ENCODE measurements at regions not wholly inside any gene's neighbourhood (a gene's known extent, or its start where the extent isn't known, plus 50 kb on each side); places are given as distances from the start of the nearest gene placed in this dataset.

GRCh38 chr13:90232291-90232690, 1115.2 kb upstream of the MIR17HG start:
- FAIRE-seq, result no peak
- CTCF ChIA-PET (ENCODE audit: low intra/inter-chr PET ratio), result no interaction called here
- no peak for TF ChIP-seq ZNF449 (CRISPR knock-in tag; IDR thresholded peaks at IDR 0.05)
- no peak for TF ChIP-seq RBM25 (IDR thresholded peaks at IDR 0.05; ENCODE audit: low read depth, low read length, severe bottlenecking)
- no peak for TF ChIP-seq PHF20 (IDR thresholded peaks at IDR 0.05; ENCODE audit: partially characterized antibody)
- TF ChIP-seq TAF9B (IDR thresholded peaks at IDR 0.05; ENCODE audit: partially characterized antibody), result no peak
- no peak for TF ChIP-seq PHB (CRISPR knock-in tag; IDR thresholded peaks at IDR 0.05)
- no peak for TF ChIP-seq PATZ1 (CRISPR knock-in tag; IDR thresholded peaks at IDR 0.05; ENCODE audit: borderline replicate concordance)
- TF ChIP-seq, protein P1, sequence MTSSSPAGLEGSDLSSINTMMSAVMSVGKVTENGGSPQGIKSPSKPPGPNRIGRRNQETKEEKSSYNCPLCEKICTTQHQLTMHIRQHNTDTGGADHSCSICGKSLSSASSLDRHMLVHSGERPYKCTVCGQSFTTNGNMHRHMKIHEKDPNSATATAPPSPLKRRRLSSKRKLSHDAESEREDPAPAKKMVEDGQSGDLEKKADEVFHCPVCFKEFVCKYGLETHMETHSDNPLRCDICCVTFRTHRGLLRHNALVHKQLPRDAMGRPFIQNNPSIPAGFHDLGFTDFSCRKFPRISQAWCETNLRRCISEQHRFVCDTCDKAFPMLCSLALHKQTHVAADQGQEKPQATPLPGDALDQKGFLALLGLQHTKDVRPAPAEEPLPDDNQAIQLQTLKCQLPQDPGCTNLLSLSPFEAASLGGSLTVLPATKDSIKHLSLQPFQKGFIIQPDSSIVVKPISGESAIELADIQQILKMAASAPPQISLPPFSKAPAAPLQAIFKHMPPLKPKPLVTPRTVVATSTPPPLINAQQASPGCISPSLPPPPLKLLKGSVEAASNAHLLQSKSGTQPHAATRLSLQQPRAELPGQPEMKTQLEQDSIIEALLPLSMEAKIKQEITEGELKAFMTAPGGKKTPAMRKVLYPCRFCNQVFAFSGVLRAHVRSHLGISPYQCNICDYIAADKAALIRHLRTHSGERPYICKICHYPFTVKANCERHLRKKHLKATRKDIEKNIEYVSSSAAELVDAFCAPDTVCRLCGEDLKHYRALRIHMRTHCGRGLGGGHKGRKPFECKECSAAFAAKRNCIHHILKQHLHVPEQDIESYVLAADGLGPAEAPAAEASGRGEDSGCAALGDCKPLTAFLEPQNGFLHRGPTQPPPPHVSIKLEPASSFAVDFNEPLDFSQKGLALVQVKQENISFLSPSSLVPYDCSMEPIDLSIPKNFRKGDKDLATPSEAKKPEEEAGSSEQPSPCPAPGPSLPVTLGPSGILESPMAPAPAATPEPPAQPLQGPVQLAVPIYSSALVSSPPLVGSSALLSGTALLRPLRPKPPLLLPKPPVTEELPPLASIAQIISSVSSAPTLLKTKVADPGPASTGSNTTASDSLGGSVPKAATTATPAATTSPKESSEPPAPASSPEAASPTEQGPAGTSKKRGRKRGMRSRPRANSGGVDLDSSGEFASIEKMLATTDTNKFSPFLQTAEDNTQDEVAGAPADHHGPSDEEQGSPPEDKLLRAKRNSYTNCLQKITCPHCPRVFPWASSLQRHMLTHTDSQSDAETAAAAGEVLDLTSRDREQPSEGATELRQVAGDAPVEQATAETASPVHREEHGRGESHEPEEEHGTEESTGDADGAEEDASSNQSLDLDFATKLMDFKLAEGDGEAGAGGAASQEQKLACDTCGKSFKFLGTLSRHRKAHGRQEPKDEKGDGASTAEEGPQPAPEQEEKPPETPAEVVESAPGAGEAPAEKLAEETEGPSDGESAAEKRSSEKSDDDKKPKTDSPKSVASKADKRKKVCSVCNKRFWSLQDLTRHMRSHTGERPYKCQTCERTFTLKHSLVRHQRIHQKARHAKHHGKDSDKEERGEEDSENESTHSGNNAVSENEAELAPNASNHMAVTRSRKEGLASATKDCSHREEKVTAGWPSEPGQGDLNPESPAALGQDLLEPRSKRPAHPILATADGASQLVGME (CRISPR knock-in tag; IDR thresholded peaks at IDR 0.05), result no peak
- TF ChIP-seq TEAD4 (IDR thresholded peaks at IDR 0.05; ENCODE audit: low read length), result no peak
- TF ChIP-seq TEAD4 (CRISPR knock-in tag; IDR thresholded peaks at IDR 0.05; ENCODE audit: borderline replicate concordance), result no peak
- no peak for TF ChIP-seq BRCA1 (IDR thresholded peaks at IDR 0.05)
- no peak for TF ChIP-seq BRCA1 (CRISPR knock-in tag; IDR thresholded peaks at IDR 0.05)
- TF ChIP-seq, protein P2, sequence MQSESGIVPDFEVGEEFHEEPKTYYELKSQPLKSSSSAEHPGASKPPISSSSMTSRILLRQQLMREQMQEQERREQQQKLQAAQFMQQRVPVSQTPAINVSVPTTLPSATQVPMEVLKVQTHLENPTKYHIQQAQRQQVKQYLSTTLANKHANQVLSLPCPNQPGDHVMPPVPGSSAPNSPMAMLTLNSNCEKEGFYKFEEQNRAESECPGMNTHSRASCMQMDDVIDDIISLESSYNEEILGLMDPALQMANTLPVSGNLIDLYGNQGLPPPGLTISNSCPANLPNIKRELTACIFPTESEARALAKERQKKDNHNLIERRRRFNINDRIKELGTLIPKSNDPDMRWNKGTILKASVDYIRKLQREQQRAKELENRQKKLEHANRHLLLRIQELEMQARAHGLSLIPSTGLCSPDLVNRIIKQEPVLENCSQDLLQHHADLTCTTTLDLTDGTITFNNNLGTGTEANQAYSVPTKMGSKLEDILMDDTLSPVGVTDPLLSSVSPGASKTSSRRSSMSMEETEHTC (IDR thresholded peaks at IDR 0.05), result no peak
- no peak for TF ChIP-seq SAFB (IDR thresholded peaks at IDR 0.05; ENCODE audit: borderline replicate concordance, low read depth, low read length)

More at GRCh38 chr13:90232291-90232690, 1115.2 kb upstream of the MIR17HG start:
- ATAC-seq (no peak), DNase-seq (ENCODE audit: extremely low read depth in 1 of 4, low spot score in 3 of 4) (no peak)
- Histone ChIP-seq H2AFZ (ENCODE audit: low read depth, low read length) (no peak overlapping the region), H4K20me1 (replicated peaks; ENCODE audit: control insufficient read depth, insufficient read depth, low read length) (no peaks in the 10 kb centered on the region), H3K27me3 (ENCODE audit: control insufficient read depth in 2 of 2, insufficient read depth in 2 of 2, low read length in 2 of 2) (no peaks in the 10 kb centered on the region), H3K9ac (ENCODE audit: insufficient read depth in 1 of 2, low read depth in 2 of 2, low read length in 2 of 2) (no peak overlapping the region), H3K4me2 (ENCODE audit: insufficient read depth, low read length) (no peak overlapping the region), H3K79me2 (ENCODE audit: control insufficient read depth, insufficient read depth, low read length) (no peaks in the 10 kb centered on the region), H3K27ac (ENCODE audit: extremely low read depth, low read depth, low read length) (no peak overlapping the region), H3K36me3 (ENCODE audit: control insufficient read depth, insufficient read depth, low read length) (no peaks in the 10 kb centered on the region), H3K4me3 (no peak overlapping the region), H3K9me3 (replicated peaks; ENCODE audit: control insufficient read depth, insufficient read depth, low read depth, low read length) (no peaks in the 10 kb centered on the region; the same call in 1 of the 2 replicates), H3K4me1 (replicated peaks in 1 of 2; ENCODE audit: control insufficient read depth in 2 of 2, insufficient read depth in 2 of 2, low read length in 2 of 2) (no peaks in the 10 kb centered on the region), H3K9me1 (ENCODE audit: control insufficient read depth, insufficient read depth, low read length) (no peaks in the 10 kb centered on the region)
- in situ Hi-C loops (cut with MboI) (no loop called here), intact Hi-C loops (cut with micrococcal nuclease) (no loop called here)
- no TSS peak for BruUV-seq (replicated peaks)
- POLR2A ChIA-PET, result no interaction called here

All from K562 (cell line).